SK-N-SH (cell line): ENCODE measurements at regions not wholly inside any gene's neighbourhood (a gene's known extent, or its start where the extent isn't known, plus 50 kb on each side); places are given as distances from the start of the nearest gene placed in this dataset.

ENCODE experiments used
- CTCF ChIA-PET: fragments of 300-600, 350-600 bp; formaldehyde crosslinking; extraction: SDS; loops from one replicate; lab custom pipeline; 2021; lab: Yijun Ruan, JAX
- POLR2A ChIA-PET: fragments of 350-600 bp; sonication (Branson Sonifier 250); formaldehyde crosslinking; extraction: SDS; loops from one replicate; lab custom pipeline; 2020; ENCODE audit warnings: antibody characterized with exemption, inconsistent platforms; lab: Yijun Ruan, JAX
- DNase-seq: peaks from one replicate; pipeline ENCODE4 v3.0.0; 2012
- H2AFZ ChIP-seq: fragments of 200-600 bp; sonication (generic); 2 replicates; pipeline ENCODE4 v1.8.1; 2016; ENCODE audit warnings: antibody characterized with exemption, mild to moderate bottlenecking, low read depth
- H3F3A ChIP-seq: fragments of 200-600 bp; sonication (generic); replicated peaks from 2 replicates; pipeline ENCODE3; 2016; ENCODE audit warnings: antibody characterized with exemption, mild to moderate bottlenecking; ENCODE audit not compliant: insufficient read depth
- H3K27ac ChIP-seq, 2 experiments: fragments of 200-500 bp in 1 of 2; fragments of 200-600 bp in 1 of 2; sonication (Bioruptor generic) in 1 of 2; sonication (generic), shearing (Covaris generic) in 1 of 2; 2 replicates each; pipeline versions ENCODE4 v1.5.1 to v1.6.1; 2014 to 2016; ENCODE audit warnings: low read depth in 2 of 2, inconsistent platforms in 1 of 2, low read length in 1 of 2, mild to moderate bottlenecking in 1 of 2, mixed read lengths in 1 of 2
- H3K27me3 ChIP-seq: fragments of 200-600 bp; sonication (generic), shearing (Covaris generic); 2 replicates; pipeline ENCODE4 v1.6.1; 2016; ENCODE audit warnings: mixed run types; ENCODE audit not compliant: insufficient read depth
- H3K36me3 ChIP-seq, 2 experiments: fragments of 200-500 bp in 1 of 2; fragments of 200-600 bp in 1 of 2; sonication (Bioruptor generic) in 1 of 2; sonication (generic) in 1 of 2; replicated peaks in 1 of 2; 2 replicates each; pipeline versions ENCODE3 to v1.5.1; 2014 to 2016; ENCODE audit warnings: low read length in 1 of 2, mild to moderate bottlenecking in 1 of 2; ENCODE audit not compliant: insufficient read depth in 2 of 2, control insufficient read depth in 1 of 2
- H3K4me1 ChIP-seq, 2 experiments: fragments of 200-500 bp in 1 of 2; fragments of 200-600 bp in 1 of 2; sonication (Bioruptor generic) in 1 of 2; sonication (generic), shearing (Covaris generic) in 1 of 2; 2 replicates each; pipeline versions ENCODE4 v1.5.1 to v1.6.1; 2014 to 2016; ENCODE audit warnings: low read depth in 1 of 2, low read length in 1 of 2, mixed run types in 1 of 2; ENCODE audit not compliant: insufficient read depth in 2 of 2, control insufficient read depth in 1 of 2
- H3K4me2 ChIP-seq: fragments of 200-600 bp; sonication (generic), shearing (Covaris generic); 2 replicates; pipeline ENCODE4 v1.6.1; 2017; ENCODE audit warnings: mixed run types
- H3K4me3 ChIP-seq, 2 experiments: fragments of 200-500 bp in 1 of 2; fragments of 200-600 bp in 1 of 2; sonication (Bioruptor generic) in 1 of 2; sonication (generic), shearing (Covaris generic) in 1 of 2; 2 replicates each; pipeline versions ENCODE4 v1.5.1 to v1.8.1; 2014 to 2016; ENCODE audit warnings: low read depth in 2 of 2, inconsistent platforms in 1 of 2, low read length in 1 of 2, mild to moderate bottlenecking in 1 of 2, mixed read lengths in 1 of 2, moderate library complexity in 1 of 2
- H3K79me2 ChIP-seq: fragments of 200-600 bp; sonication (generic); 2 replicates; pipeline ENCODE4 v1.8.1; 2017; ENCODE audit warnings: mild to moderate bottlenecking; ENCODE audit not compliant: insufficient read depth
- H3K9ac ChIP-seq: fragments of 200-600 bp; sonication (generic); 2 replicates; pipeline ENCODE4 v1.6.1; 2017; ENCODE audit warnings: mixed run types
- H3K9me2 ChIP-seq: fragments of 200-600 bp; sonication (generic); 2 replicates; pipeline ENCODE4 v1.6.1; 2017; ENCODE audit warnings: mixed run types
- H3K9me3 ChIP-seq: fragments of 200-600 bp; sonication (generic); 2 replicates; pipeline ENCODE4 v1.6.1; 2017; ENCODE audit warnings: mixed run types, mild to moderate bottlenecking, moderate library complexity
- H4K20me1 ChIP-seq: fragments of 200-600 bp; sonication (generic); 2 replicates; pipeline ENCODE4 v1.6.1; 2017; ENCODE audit warnings: mild to moderate bottlenecking, mixed run types; ENCODE audit not compliant: insufficient read depth
- CHD2 ChIP-seq: fragments of 150-350 bp; IDR thresholded peaks from 2 replicates; pipeline ENCODE4 v1.6.1; 2018; ENCODE audit warnings: low read length; ENCODE audit not compliant: partially characterized antibody
- EP300 ChIP-seq, 2 experiments: IDR thresholded peaks; 2 replicates each; pipeline versions ENCODE4 v1.4.0 to v1.6.1; 2012; ENCODE audit warnings: borderline replicate concordance in 1 of 2, low read depth in 1 of 2, low read length in 1 of 2
- FOXJ3 ChIP-seq: sonication (generic); formaldehyde crosslinking; IDR thresholded peaks from 2 replicates; pipeline ENCODE4 v1.5.1; 2020; ENCODE audit warnings: mild to moderate bottlenecking, missing genetic modification reagents
- GABPA ChIP-seq: IDR thresholded peaks from 2 replicates; pipeline ENCODE4 v1.4.0; 2012; ENCODE audit warnings: low read depth, mild to moderate bottlenecking
- GATA2 ChIP-seq: sonication (generic); formaldehyde crosslinking; IDR thresholded peaks from 2 replicates; pipeline ENCODE4 v1.5.0; 2020; ENCODE audit warnings: mild to moderate bottlenecking, missing genetic modification reagents
- JUND ChIP-seq: IDR thresholded peaks from 2 replicates; pipeline ENCODE4 v1.4.0; 2012
- MXI1 ChIP-seq: IDR thresholded peaks from 2 replicates; pipeline ENCODE4 v1.6.1; 2012; ENCODE audit warnings: mild to moderate bottlenecking, low read depth, low read length, improper control_type of control experiment
- NFIC ChIP-seq: IDR thresholded peaks from 2 replicates; pipeline ENCODE4 v1.4.0; 2012; ENCODE audit warnings: borderline replicate concordance
- POLR2AphosphoS5 ChIP-seq: IDR thresholded peaks from 2 replicates; pipeline ENCODE4 v1.6.1; 2012; ENCODE audit warnings: low read depth, low read length
- RAD21 ChIP-seq: IDR thresholded peaks from 2 replicates; pipeline ENCODE4 v1.6.1; 2012; ENCODE audit warnings: mild to moderate bottlenecking, low read length
- RFX5 ChIP-seq: IDR thresholded peaks from 2 replicates; pipeline ENCODE4 v1.6.1; 2012; ENCODE audit warnings: mild to moderate bottlenecking, improper control_type of control experiment, low read length
- SIN3A ChIP-seq: IDR thresholded peaks from 2 replicates; pipeline ENCODE4 v1.6.1; 2012; ENCODE audit warnings: low read depth, mild to moderate bottlenecking, low read length, moderate library complexity, borderline replicate concordance
- SMC3 ChIP-seq: IDR thresholded peaks from 2 replicates; pipeline ENCODE4 v1.6.1; 2012; ENCODE audit warnings: low read depth, low read length, improper control_type of control experiment
- TAF1 ChIP-seq: IDR thresholded peaks from 2 replicates; pipeline ENCODE4 v1.6.1; 2012; ENCODE audit warnings: low read depth, mild to moderate bottlenecking, low read length, moderate library complexity, borderline replicate concordance
- TCF12 ChIP-seq: IDR thresholded peaks from 2 replicates; pipeline ENCODE4 v1.4.0; 2012
- WGBS: methylation state at CpG from one replicate; pipeline ENCODE4 v1.1.6; 2017; ENCODE audit warnings: low lambda C conversion rate; 5-methylcytosine and 5-hydroxymethylcytosine counted together
- TF ChIP-seq, protein P1 (sequence below): IDR thresholded peaks from 2 replicates; pipeline ENCODE4; 2012
- TF ChIP-seq, protein P2 (sequence below): IDR thresholded peaks from 2 replicates; pipeline ENCODE4 v1.4.0; 2012; ENCODE audit warnings: low read depth
- TF ChIP-seq, protein P3 (sequence below): IDR thresholded peaks from 2 replicates; pipeline ENCODE4 v1.4.0; 2012; ENCODE audit warnings: low read depth, borderline replicate concordance
- TF ChIP-seq, protein P4 (sequence below): fragments of 150-350 bp; IDR thresholded peaks from 2 replicates; pipeline ENCODE4 v1.6.1; 2016; ENCODE audit warnings: mild to moderate bottlenecking, low read depth, low read length
- TF ChIP-seq, protein P5 (sequence below): IDR thresholded peaks from 2 replicates; pipeline ENCODE4 v1.6.1; 2012; ENCODE audit warnings: mild to moderate bottlenecking, low read depth, low read length, moderate library complexity
- TF ChIP-seq, protein P6 (sequence below): IDR thresholded peaks from 2 replicates; pipeline ENCODE4 v1.4.0; 2012; ENCODE audit warnings: low read depth, borderline replicate concordance

DNA sequence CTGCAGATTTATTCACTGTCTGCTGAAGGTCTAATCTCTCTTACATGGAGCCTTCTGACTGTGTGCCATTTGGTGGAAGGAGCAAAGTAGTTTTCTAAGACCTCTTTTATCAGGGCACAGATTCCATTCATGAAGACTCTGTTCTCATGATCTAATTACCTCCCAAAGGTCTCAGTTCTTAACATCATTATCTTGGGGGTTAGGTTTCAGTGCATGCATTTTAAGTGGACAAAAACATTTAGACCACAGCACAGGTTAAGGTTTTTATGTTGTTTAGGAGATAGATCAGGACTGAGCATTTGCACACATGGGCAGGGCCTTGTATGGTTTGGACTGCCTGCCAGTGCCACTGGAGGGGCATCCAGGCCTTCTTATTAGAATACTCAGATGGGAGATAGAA lies 746.1 kb downstream of the C12orf50 start:
- no peaks in the 10 kb centered on the region for H3F3A ChIP-seq
- H3K9me2 ChIP-seq, result no peaks in the 10 kb centered on the region
- H3K79me2 ChIP-seq, result no peaks in the 10 kb centered on the region
- DNase-seq, result no peak
- H3K36me3 ChIP-seq, result no peaks in the 10 kb centered on the region
- H3K4me1 ChIP-seq, result no peaks in the 10 kb centered on the region; a peak in 1 of 4 replicates
- no peaks in the 10 kb centered on the region for H4K20me1 ChIP-seq
- H3K9ac ChIP-seq, result no peak overlapping the region
- no peak overlapping the region for H2AFZ ChIP-seq
- ChIA-PET POLR2A (no interaction called here), CTCF (interaction anchor here (0.9 to 1.4 kb wide), 3 partner anchors 9 to 565 kb away, joined by 3 read pairs; no protein-coding TSS in a partner anchor)
- H3K4me2 ChIP-seq, result no peak overlapping the region
- H3K9me3 ChIP-seq, result no peaks in the 10 kb centered on the region
- TF ChIP-seq, protein P1, sequence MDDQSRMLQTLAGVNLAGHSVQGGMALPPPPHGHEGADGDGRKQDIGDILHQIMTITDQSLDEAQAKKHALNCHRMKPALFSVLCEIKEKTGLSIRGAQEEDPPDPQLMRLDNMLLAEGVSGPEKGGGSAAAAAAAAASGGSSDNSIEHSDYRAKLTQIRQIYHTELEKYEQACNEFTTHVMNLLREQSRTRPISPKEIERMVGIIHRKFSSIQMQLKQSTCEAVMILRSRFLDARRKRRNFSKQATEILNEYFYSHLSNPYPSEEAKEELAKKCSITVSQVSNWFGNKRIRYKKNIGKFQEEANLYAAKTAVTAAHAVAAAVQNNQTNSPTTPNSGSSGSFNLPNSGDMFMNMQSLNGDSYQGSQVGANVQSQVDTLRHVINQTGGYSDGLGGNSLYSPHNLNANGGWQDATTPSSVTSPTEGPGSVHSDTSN, result no peak
- TF ChIP-seq SIN3A (no peak), RAD21 (no peak), CHD2 (no peak), RFX5 (no peak), JUND (no peak), NFIC (no peak), EP300 (IDR thresholded peaks at IDR 0.05; ENCODE audit: borderline replicate concordance in 1 of 2, low read depth in 1 of 2, low read length in 1 of 2) (no peak), TAF1 (no peak), SMC3 (no peak), FOXJ3 (CRISPR knock-in tag) (no peak), MXI1 (no peak), TCF12 (no peak), POLR2AphosphoS5 (no peak), GATA2 (CRISPR knock-in tag) (no peak)
- TF ChIP-seq, protein P2, sequence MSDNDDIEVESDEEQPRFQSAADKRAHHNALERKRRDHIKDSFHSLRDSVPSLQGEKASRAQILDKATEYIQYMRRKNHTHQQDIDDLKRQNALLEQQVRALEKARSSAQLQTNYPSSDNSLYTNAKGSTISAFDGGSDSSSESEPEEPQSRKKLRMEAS, result no peak
- TF ChIP-seq, protein P3, sequence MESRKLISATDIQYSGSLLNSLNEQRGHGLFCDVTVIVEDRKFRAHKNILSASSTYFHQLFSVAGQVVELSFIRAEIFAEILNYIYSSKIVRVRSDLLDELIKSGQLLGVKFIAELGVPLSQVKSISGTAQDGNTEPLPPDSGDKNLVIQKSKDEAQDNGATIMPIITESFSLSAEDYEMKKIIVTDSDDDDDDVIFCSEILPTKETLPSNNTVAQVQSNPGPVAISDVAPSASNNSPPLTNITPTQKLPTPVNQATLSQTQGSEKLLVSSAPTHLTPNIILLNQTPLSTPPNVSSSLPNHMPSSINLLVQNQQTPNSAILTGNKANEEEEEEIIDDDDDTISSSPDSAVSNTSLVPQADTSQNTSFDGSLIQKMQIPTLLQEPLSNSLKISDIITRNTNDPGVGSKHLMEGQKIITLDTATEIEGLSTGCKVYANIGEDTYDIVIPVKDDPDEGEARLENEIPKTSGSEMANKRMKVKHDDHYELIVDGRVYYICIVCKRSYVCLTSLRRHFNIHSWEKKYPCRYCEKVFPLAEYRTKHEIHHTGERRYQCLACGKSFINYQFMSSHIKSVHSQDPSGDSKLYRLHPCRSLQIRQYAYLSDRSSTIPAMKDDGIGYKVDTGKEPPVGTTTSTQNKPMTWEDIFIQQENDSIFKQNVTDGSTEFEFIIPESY, result no peak
- TF ChIP-seq, all 33 proteins: peak for 0
- Histone ChIP-seq H3K27ac (no peak overlapping the region), H3K4me3 (no peak overlapping the region), H3K27me3 (no peaks in the 10 kb centered on the region)

DNA sequence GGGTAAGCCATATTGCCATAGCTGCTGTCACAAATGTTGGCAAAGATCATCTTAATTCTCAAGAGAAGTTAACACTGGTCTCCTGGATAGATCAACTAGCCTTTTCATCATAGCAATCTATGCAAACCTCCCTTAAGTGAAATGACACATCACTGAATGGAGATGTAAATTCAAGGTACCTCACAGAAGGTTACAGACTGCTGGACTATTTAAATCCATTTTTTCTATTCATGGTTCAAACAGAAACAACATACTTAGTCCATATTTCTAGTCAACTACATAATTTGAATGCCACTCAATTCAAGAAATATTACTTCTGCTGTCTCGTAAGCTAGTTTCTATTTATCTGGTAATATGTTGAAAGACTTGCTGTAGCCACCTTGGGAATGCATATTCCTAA lies 748.3 kb downstream of the C12orf50 start:
- 97% methylated on average over 1 of the region's 1 CpG for WGBS
- no peak overlapping the region for H2AFZ ChIP-seq
- CTCF ChIA-PET, result no interaction called here
- TF ChIP-seq NFIC (no peak), GABPA (no peak), SIN3A (no peak), GATA2 (CRISPR knock-in tag) (no peak), POLR2AphosphoS5 (no peak)
- TF ChIP-seq, protein P4, sequence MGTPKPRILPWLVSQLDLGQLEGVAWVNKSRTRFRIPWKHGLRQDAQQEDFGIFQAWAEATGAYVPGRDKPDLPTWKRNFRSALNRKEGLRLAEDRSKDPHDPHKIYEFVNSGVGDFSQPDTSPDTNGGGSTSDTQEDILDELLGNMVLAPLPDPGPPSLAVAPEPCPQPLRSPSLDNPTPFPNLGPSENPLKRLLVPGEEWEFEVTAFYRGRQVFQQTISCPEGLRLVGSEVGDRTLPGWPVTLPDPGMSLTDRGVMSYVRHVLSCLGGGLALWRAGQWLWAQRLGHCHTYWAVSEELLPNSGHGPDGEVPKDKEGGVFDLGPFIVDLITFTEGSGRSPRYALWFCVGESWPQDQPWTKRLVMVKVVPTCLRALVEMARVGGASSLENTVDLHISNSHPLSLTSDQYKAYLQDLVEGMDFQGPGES, result no peak
- TF ChIP-seq, protein P5, sequence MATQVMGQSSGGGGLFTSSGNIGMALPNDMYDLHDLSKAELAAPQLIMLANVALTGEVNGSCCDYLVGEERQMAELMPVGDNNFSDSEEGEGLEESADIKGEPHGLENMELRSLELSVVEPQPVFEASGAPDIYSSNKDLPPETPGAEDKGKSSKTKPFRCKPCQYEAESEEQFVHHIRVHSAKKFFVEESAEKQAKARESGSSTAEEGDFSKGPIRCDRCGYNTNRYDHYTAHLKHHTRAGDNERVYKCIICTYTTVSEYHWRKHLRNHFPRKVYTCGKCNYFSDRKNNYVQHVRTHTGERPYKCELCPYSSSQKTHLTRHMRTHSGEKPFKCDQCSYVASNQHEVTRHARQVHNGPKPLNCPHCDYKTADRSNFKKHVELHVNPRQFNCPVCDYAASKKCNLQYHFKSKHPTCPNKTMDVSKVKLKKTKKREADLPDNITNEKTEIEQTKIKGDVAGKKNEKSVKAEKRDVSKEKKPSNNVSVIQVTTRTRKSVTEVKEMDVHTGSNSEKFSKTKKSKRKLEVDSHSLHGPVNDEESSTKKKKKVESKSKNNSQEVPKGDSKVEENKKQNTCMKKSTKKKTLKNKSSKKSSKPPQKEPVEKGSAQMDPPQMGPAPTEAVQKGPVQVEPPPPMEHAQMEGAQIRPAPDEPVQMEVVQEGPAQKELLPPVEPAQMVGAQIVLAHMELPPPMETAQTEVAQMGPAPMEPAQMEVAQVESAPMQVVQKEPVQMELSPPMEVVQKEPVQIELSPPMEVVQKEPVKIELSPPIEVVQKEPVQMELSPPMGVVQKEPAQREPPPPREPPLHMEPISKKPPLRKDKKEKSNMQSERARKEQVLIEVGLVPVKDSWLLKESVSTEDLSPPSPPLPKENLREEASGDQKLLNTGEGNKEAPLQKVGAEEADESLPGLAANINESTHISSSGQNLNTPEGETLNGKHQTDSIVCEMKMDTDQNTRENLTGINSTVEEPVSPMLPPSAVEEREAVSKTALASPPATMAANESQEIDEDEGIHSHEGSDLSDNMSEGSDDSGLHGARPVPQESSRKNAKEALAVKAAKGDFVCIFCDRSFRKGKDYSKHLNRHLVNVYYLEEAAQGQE, result no peak
- TF ChIP-seq, protein P6, sequence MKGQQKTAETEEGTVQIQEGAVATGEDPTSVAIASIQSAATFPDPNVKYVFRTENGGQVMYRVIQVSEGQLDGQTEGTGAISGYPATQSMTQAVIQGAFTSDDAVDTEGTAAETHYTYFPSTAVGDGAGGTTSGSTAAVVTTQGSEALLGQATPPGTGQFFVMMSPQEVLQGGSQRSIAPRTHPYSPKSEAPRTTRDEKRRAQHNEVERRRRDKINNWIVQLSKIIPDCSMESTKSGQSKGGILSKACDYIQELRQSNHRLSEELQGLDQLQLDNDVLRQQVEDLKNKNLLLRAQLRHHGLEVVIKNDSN, result no peak

More for the DNA sequence above, 748.3 kb downstream of the C12orf50 start:
- no peak for DNase-seq
- Histone ChIP-seq H3K4me1 (no peaks in the 10 kb centered on the region; a peak in 1 of 4 replicates), H4K20me1 (no peaks in the 10 kb centered on the region), H3K36me3 (no peaks in the 10 kb centered on the region), H3K9me3 (no peaks in the 10 kb centered on the region), H3K4me3 (no peak overlapping the region), H3K27ac (no peak overlapping the region), H3F3A (no peaks in the 10 kb centered on the region), H3K4me2 (no peak overlapping the region), H3K27me3 (no peaks in the 10 kb centered on the region), H3K9me2 (no peaks in the 10 kb centered on the region), H3K79me2 (no peaks in the 10 kb centered on the region), H3K9ac (no peak overlapping the region)
- POLR2A ChIA-PET, result no interaction called here
